Liver (tissue), 8 donors: ENCODE measurements at regions not wholly inside any gene's neighbourhood (a gene's known extent, or its start where the extent isn't known, plus 50 kb on each side); places are given as distances from the start of the nearest gene placed in this dataset.

Source experiments
- DNase-seq: peaks from one replicate; pipeline ENCODE4 v3.0.0-alpha.2; 2017; ENCODE audit warnings: low spot score
- H3K27ac ChIP-seq, 2 donors: one replicate each; pipeline ENCODE4 v1.7.0; 2013; ENCODE audit warnings: inconsistent platforms in 2 of 2, low read length in 2 of 2, control low read depth in 1 of 2, low read depth in 1 of 2, mild to moderate bottlenecking in 1 of 2
- H3K27me3 ChIP-seq, 4 donors: one replicate each; pipeline versions ENCODE4 v1.6.1 to v1.7.0; 2013; ENCODE audit warnings: low read length in 3 of 4, inconsistent platforms in 1 of 4, mild to moderate bottlenecking in 1 of 4, moderate library complexity in 1 of 4; ENCODE audit not compliant: control insufficient read depth in 4 of 4, insufficient read depth in 4 of 4
- H3K36me3 ChIP-seq, 4 donors: one replicate each; pipeline versions ENCODE4 v1.6.1 to v1.7.0; 2013; ENCODE audit warnings: low read length in 3 of 4, mild to moderate bottlenecking in 3 of 4, low read depth in 1 of 4, moderate library complexity in 1 of 4; ENCODE audit not compliant: control insufficient read depth in 4 of 4, insufficient read depth in 3 of 4
- H3K4me1 ChIP-seq, 4 donors: one replicate each; pipeline versions ENCODE4 v1.6.1 to v1.7.0; 2013; ENCODE audit warnings: low read length in 3 of 4, mild to moderate bottlenecking in 3 of 4, moderate library complexity in 1 of 4; ENCODE audit not compliant: control insufficient read depth in 4 of 4, insufficient read depth in 4 of 4
- H3K4me3 ChIP-seq, 3 donors: one replicate each; pipeline versions ENCODE4 v1.6.1 to v1.7.0; 2013; ENCODE audit warnings: low read length in 3 of 3, control low read depth in 1 of 3, low read depth in 1 of 3, mild to moderate bottlenecking in 1 of 3
- H3K9ac ChIP-seq, 2 donors: one replicate each; pipeline ENCODE4 v1.7.0; 2013; ENCODE audit warnings: low read length in 2 of 2, mild to moderate bottlenecking in 2 of 2, moderate library complexity in 2 of 2, control low read depth in 1 of 2, low read depth in 1 of 2
- H3K9me3 ChIP-seq, 4 donors: one replicate each; pipeline versions ENCODE4 v1.6.1 to v1.7.0; 2013; ENCODE audit warnings: low read length in 3 of 4; ENCODE audit not compliant: control insufficient read depth in 4 of 4
- ATF3 ChIP-seq: IDR thresholded peaks from 2 replicates; pipeline ENCODE4 v1.6.1; 2016; ENCODE audit warnings: antibody characterized with exemption
- CTCF ChIP-seq: fragments of 150-350 bp; IDR thresholded peaks from 2 replicates; pipeline ENCODE4 v1.5.1; 2017; ENCODE audit warnings: improper control_type of control experiment, low read depth, low read length; ENCODE audit not compliant: missing input control
- FOXA1 ChIP-seq: IDR thresholded peaks from 2 replicates; pipeline ENCODE4 v1.6.1; 2016; ENCODE audit warnings: antibody characterized with exemption
- FOXA2 ChIP-seq: IDR thresholded peaks from 2 replicates; pipeline ENCODE4 v1.6.1; 2016; ENCODE audit warnings: antibody characterized with exemption
- GABPA ChIP-seq, 2 donors: IDR thresholded peaks in 1 of 2; conservative IDR thresholded peaks in 1 of 2; 2 replicates each; pipeline ENCODE4 v1.6.1; 2016; ENCODE audit warnings: antibody characterized with exemption in 2 of 2, mild to moderate bottlenecking in 1 of 2, moderate library complexity in 1 of 2
- HNF4A ChIP-seq, 2 donors: conservative IDR thresholded peaks; 2 replicates each; pipeline ENCODE4 v1.6.1; 2016; ENCODE audit warnings: antibody characterized with exemption in 2 of 2, mild to moderate bottlenecking in 2 of 2
- HNF4G ChIP-seq: IDR thresholded peaks from 2 replicates; pipeline ENCODE4 v1.6.1; 2016; ENCODE audit warnings: antibody characterized with exemption
- JUND ChIP-seq, 2 donors: IDR thresholded peaks; 2 replicates each; pipeline ENCODE4 v1.6.1; 2016; ENCODE audit warnings: antibody characterized with exemption in 2 of 2
- MAX ChIP-seq: IDR thresholded peaks from 2 replicates; pipeline ENCODE4 v1.6.1; 2016; ENCODE audit warnings: antibody characterized with exemption
- NR2F2 ChIP-seq: IDR thresholded peaks from 2 replicates; pipeline ENCODE4 v1.6.1; 2016; ENCODE audit warnings: antibody characterized with exemption
- RAD21 ChIP-seq, 2 donors: IDR thresholded peaks; 2 replicates each; pipeline ENCODE4 v1.6.1; 2016; ENCODE audit warnings: antibody characterized with exemption in 2 of 2, mild to moderate bottlenecking in 2 of 2
- REST ChIP-seq: IDR thresholded peaks from 2 replicates; pipeline ENCODE4 v1.6.1; 2016; ENCODE audit warnings: antibody characterized with exemption, mild to moderate bottlenecking
- RXRA ChIP-seq, 2 donors: IDR thresholded peaks; 2 replicates each; pipeline ENCODE4 v1.6.1; 2017 to 2018; ENCODE audit warnings: antibody characterized with exemption in 2 of 2, mild to moderate bottlenecking in 1 of 2
- SP1 ChIP-seq: IDR thresholded peaks from 2 replicates; pipeline ENCODE4 v1.6.1; 2018; ENCODE audit warnings: antibody characterized with exemption, mild to moderate bottlenecking
- TAF1 ChIP-seq: conservative IDR thresholded peaks from 2 replicates; pipeline ENCODE4 v1.6.1; 2016; ENCODE audit warnings: antibody characterized with exemption, mild to moderate bottlenecking
- YY1 ChIP-seq: IDR thresholded peaks from 2 replicates; pipeline ENCODE4 v1.6.1; 2016; ENCODE audit warnings: antibody characterized with exemption, mild to moderate bottlenecking
- ZBTB33 ChIP-seq: IDR thresholded peaks from 2 replicates; pipeline ENCODE4 v1.6.1; 2016; ENCODE audit warnings: antibody characterized with exemption
- WGBS: extraction: QIAGEN DNeasy Blood & Tissue Kit; methylation state at CpG from one replicate; pipeline ENCODE4 v1.1.7; 2013; 5-methylcytosine and 5-hydroxymethylcytosine counted together
- donor health status: healthy.
- donor health status: healthy.
- donor health status: healthy.
- donor health status: healthy.
- donor health status: healthy.

- H3K9ac ChIP-seq = no peak overlapping the region
- no peaks in the 10 kb centered on the region for H3K27me3 ChIP-seq
- H3K36me3 ChIP-seq = no peaks in the 10 kb centered on the region
- no peaks in the 10 kb centered on the region for H3K4me1 ChIP-seq
- no peak for TF ChIP-seq RAD21 (IDR thresholded peaks at IDR 0.05)
- no peak for TF ChIP-seq HNF4A (conservative IDR thresholded peaks at IDR 0.05)
- no peak for TF ChIP-seq JUND (IDR thresholded peaks at IDR 0.05)
- no peak for TF ChIP-seq GABPA (IDR thresholded peaks at IDR 0.05 in 1 of 2, conservative IDR thresholded peaks at IDR 0.05 in 1 of 2)
- no peak for TF ChIP-seq NR2F2
- no peak for TF ChIP-seq YY1
- no peak for TF ChIP-seq SP1
- TF ChIP-seq ZBTB33 = no peak
- TF ChIP-seq FOXA2 = no peak
- TF ChIP-seq MAX = no peak
- H3K9me3 ChIP-seq = peaks cover 0 to 6% (median 0%) of the 10 kb centered on the region in 4 donors
- no peak overlapping the region for H3K4me3 ChIP-seq
- H3K27ac ChIP-seq = no peak overlapping the region
- DNase-seq = no peak
Measured at GRCh38 chr4:124183926-124184325, 528.6 kb downstream of the ANKRD50 start.

- Histone ChIP-seq H3K9ac (no peak overlapping the region), H3K36me3 (no peaks in the 10 kb centered on the region), H3K9me3 (peaks cover 0 to 6% (median 0%) of the 10 kb centered on the region in 4 donors), H3K27me3 (no peaks in the 10 kb centered on the region), H3K4me1 (no peaks in the 10 kb centered on the region), H3K4me3 (no peak overlapping the region), H3K27ac (no peak overlapping the region)
- DNase-seq = no peak
- TF ChIP-seq NR2F2 = no peak
- no peak for TF ChIP-seq TAF1
- WGBS = 91% methylated on average over 1 of the region's 1 CpG
Measured at GRCh38 chr4:124184792-124185191, 527.7 kb downstream of the ANKRD50 start.

- TF ChIP-seq FOXA1 (no peak), HNF4G (no peak), NR2F2 (no peak), GABPA (IDR thresholded peaks at IDR 0.05 in 1 of 2, conservative IDR thresholded peaks at IDR 0.05 in 1 of 2) (no peak), YY1 (no peak), REST (no peak), JUND (IDR thresholded peaks at IDR 0.05) (no peak), ATF3 (no peak), TAF1 (no peak), RXRA (IDR thresholded peaks at IDR 0.05) (no peak), MAX (no peak), RAD21 (IDR thresholded peaks at IDR 0.05) (no peak), CTCF (no peak), ZBTB33 (no peak), SP1 (no peak)
- DNase-seq = no peak
- no peaks in the 10 kb centered on the region for H3K4me1 ChIP-seq
- H3K4me3 ChIP-seq = no peak overlapping the region
- WGBS = 92% methylated on average over 2 of the region's 2 CpGs
- H3K9me3 ChIP-seq = peaks cover 0 to 6% (median 0%) of the 10 kb centered on the region in 4 donors
- no peaks in the 10 kb centered on the region for H3K27me3 ChIP-seq
- no peak overlapping the region for H3K9ac ChIP-seq
- no peaks in the 10 kb centered on the region for H3K36me3 ChIP-seq
- no peak overlapping the region for H3K27ac ChIP-seq
Measured at GRCh38 chr4:124188595-124188994, 523.9 kb downstream of the ANKRD50 start.
